ENCODE measurements at regions not wholly inside any gene's neighbourhood (a gene's known extent, or its start where the extent isn't known, plus 50 kb on each side); places are given as distances from the start of the nearest gene placed in this dataset.

GRCh38 chr11:70820712-70821111 is 422.4 kb downstream of the CTTN start:
- no peak for DNase-seq
- H2AK5ac ChIP-seq (ENCODE audit: insufficient read length, low read length): no peak overlapping the region
- no peak overlapping the region for H3K9ac ChIP-seq (ENCODE audit: extremely low read depth, insufficient read length, low read length)
- H3K14ac ChIP-seq (ENCODE audit: insufficient read depth, low read length): no peak overlapping the region
- H4K20me1 ChIP-seq (ENCODE audit: control insufficient read depth, insufficient read depth, insufficient read length): no peaks in the 10 kb centered on the region
- H3K9me3 ChIP-seq (ENCODE audit: control insufficient read depth, low read depth, low read length): no peaks in the 10 kb centered on the region
- no peak for TF ChIP-seq CTCF (conservative IDR thresholded peaks at IDR 0.05)
- H3K56ac ChIP-seq (ENCODE audit: insufficient read length, low read depth, low read length): no peak overlapping the region
- H3K4me2 ChIP-seq (ENCODE audit: insufficient read depth, insufficient read length, low read length): no peak overlapping the region
- H3K23me2 ChIP-seq (ENCODE audit: insufficient read length, low read depth, low read length, poor library complexity, severe bottlenecking): no peaks in the 10 kb centered on the region
- H3K36me3 Mint-ChIP-seq (ENCODE audit: insufficient read depth in 1 of 3, low read depth in 3 of 3): peaks cover 0 to 6% (median 0%) of the 10 kb centered on the region in 3 experiments; a peak in 3 of 7 replicates
- H3K9me3 Mint-ChIP-seq: no peaks in the 10 kb centered on the region
- no peaks in the 10 kb centered on the region for H3K79me2 ChIP-seq (ENCODE audit: insufficient read depth, low read length)
- H3K4me3 Mint-ChIP-seq: no peak overlapping the region
- no peak overlapping the region for H3K23ac ChIP-seq (ENCODE audit: insufficient read length, low read depth, low read length)
- no peaks in the 10 kb centered on the region for H3K4me1 ChIP-seq (ENCODE audit: insufficient read depth, low read length)
- peaks cover 14 to 20% of the 10 kb centered on the region in 2 experiments; a peak in 3 of 4 replicates for H3K4me1 Mint-ChIP-seq
- no CpG with 5 or more reads among the region's 14 CpGs for WGBS (ENCODE audit: extremely low coverage, insufficient read length, low lambda C conversion rate)
- no peak overlapping the region for H3K27ac ChIP-seq (ENCODE audit: insufficient read length, low read depth, low read length)
- no peak overlapping the region for H2BK20ac ChIP-seq (ENCODE audit: low read depth, low read length, poor library complexity, severe bottlenecking)
- no peak overlapping the region for H3K18ac ChIP-seq (ENCODE audit: insufficient read length, low read depth, low read length)
- no peak overlapping the region for H2BK5ac ChIP-seq (ENCODE audit: insufficient read length, low read length)
- no peaks in the 10 kb centered on the region for H3K79me1 ChIP-seq (ENCODE audit: insufficient read depth, low read depth, low read length, poor library complexity, severe bottlenecking)
- H2BK120ac ChIP-seq (ENCODE audit: low read depth, low read length, poor library complexity, severe bottlenecking): no peak overlapping the region
- no peak overlapping the region for H2BK12ac ChIP-seq (ENCODE audit: insufficient read length, low read depth, low read length)
- H3K27me3 Mint-ChIP-seq (ENCODE audit: low read depth): no peaks in the 10 kb centered on the region; the same call in none of the 2 replicates
- no peak overlapping the region for H4K5ac ChIP-seq (ENCODE audit: insufficient read length, low read depth, low read length)
- no peak overlapping the region for H3T11ph ChIP-seq (ENCODE audit: low read length)
- no peak overlapping the region for H2BK15ac ChIP-seq (ENCODE audit: low read depth, low read length)
- no peak overlapping the region for H3K27ac Mint-ChIP-seq
- no peaks in the 10 kb centered on the region for H3K27me3 ChIP-seq (ENCODE audit: insufficient read depth, low read length)
- no peak overlapping the region for H4K91ac ChIP-seq (ENCODE audit: insufficient read length, low read depth, low read length)
- H4K8ac ChIP-seq (replicated peaks; ENCODE audit: insufficient read length, low read depth, low read length): no peak overlapping the region
- no peak overlapping the region for H3K4ac ChIP-seq (ENCODE audit: low read depth, low read length)
- no peak overlapping the region for H2AFZ ChIP-seq (ENCODE audit: low read length)
